Neural progenitor cell (in vitro differentiated cells): ENCODE measurements at regions not wholly inside any gene's neighbourhood (a gene's known extent, or its start where the extent isn't known, plus 50 kb on each side); places are given as distances from the start of the nearest gene placed in this dataset.

Source experiments
- DNase-seq: peaks from one replicate; pipeline ENCODE4 v3.0.0-alpha.2; 2016; ENCODE audit warnings: low spot score
- H2AFZ ChIP-seq: fragments of 200-600 bp; sonication (generic); replicated peaks from 2 replicates; pipeline ENCODE4 v1.6.1; 2016; ENCODE audit warnings: antibody characterized with exemption
- H3F3A ChIP-seq: fragments of 200-600 bp; sonication (generic); 2 replicates; pipeline ENCODE4 v1.6.1; 2016; ENCODE audit warnings: antibody characterized with exemption, low read depth
- H3K27ac ChIP-seq: fragments of 200-600 bp; sonication (generic); 2 replicates; pipeline ENCODE4 v1.5.1; 2016; ENCODE audit warnings: mild to moderate bottlenecking
- H3K27me3 ChIP-seq: fragments of 200-600 bp; sonication (generic); 2 replicates; pipeline ENCODE4 v1.6.1; 2016; ENCODE audit warnings: mild to moderate bottlenecking, moderate library complexity
- H3K36me3 ChIP-seq: fragments of 200-600 bp; sonication (generic); 2 replicates; pipeline ENCODE4 v1.5.1; 2016
- H3K4me1 ChIP-seq: fragments of 200-600 bp; sonication (generic); 2 replicates; pipeline ENCODE4 v1.6.1; 2016; ENCODE audit warnings: mixed run types
- H3K4me2 ChIP-seq: fragments of 200-600 bp; sonication (generic); 2 replicates; pipeline ENCODE4 v1.6.1; 2016
- H3K4me3 ChIP-seq: fragments of 200-600 bp; sonication (generic); 2 replicates; pipeline ENCODE4 v1.5.1; 2016
- H3K79me2 ChIP-seq: fragments of 200-600 bp; sonication (generic); 2 replicates; pipeline ENCODE4 v1.6.1; 2016; ENCODE audit warnings: low read depth
- H3K9ac ChIP-seq: fragments of 200-600 bp; sonication (generic); 2 replicates; pipeline ENCODE4 v1.6.1; 2016
- H3K9me3 ChIP-seq: fragments of 200-600 bp; sonication (generic); 2 replicates; pipeline ENCODE4 v1.5.1; 2016; ENCODE audit warnings: low read depth
- H4K20me1 ChIP-seq: fragments of 200-600 bp; sonication (generic); 2 replicates; pipeline ENCODE4 v1.6.1; 2016; ENCODE audit warnings: low read depth
- H3K27ac Mint-ChIP-seq: 3 replicates; pipeline ENCODE4 v1.8.0; 2021; ENCODE audit warnings: mixed read lengths
- H3K27me3 Mint-ChIP-seq: 2 replicates; pipeline ENCODE4 v1.8.0; 2022; ENCODE audit warnings: low read depth, mild to moderate bottlenecking, inconsistent platforms, moderate library complexity, mixed read lengths; ENCODE audit not compliant: insufficient read depth
- H3K36me3 Mint-ChIP-seq: 3 replicates; pipeline ENCODE4 v1.8.0; 2021; ENCODE audit warnings: mixed read lengths
- H3K4me1 Mint-ChIP-seq: 3 replicates; pipeline ENCODE4 v1.8.0; 2021; ENCODE audit warnings: mixed read lengths
- H3K4me3 Mint-ChIP-seq: 3 replicates; pipeline ENCODE4 v1.8.0; 2021; ENCODE audit warnings: mild to moderate bottlenecking, moderate library complexity, mixed read lengths
- H3K9me3 Mint-ChIP-seq: 3 replicates; pipeline ENCODE4 v1.8.0; 2020; ENCODE audit warnings: mixed read lengths
- EZH2 ChIP-seq: fragments of 200-600 bp; sonication (generic); IDR thresholded peaks from 2 replicates; pipeline ENCODE4 v1.6.1; 2017; ENCODE audit warnings: antibody characterized with exemption, mild to moderate bottlenecking, moderate library complexity
- EZH2phosphoT487 ChIP-seq: fragments of 200-600 bp; sonication (generic); IDR thresholded peaks from 2 replicates; pipeline ENCODE4 v1.6.1; 2017; ENCODE audit warnings: antibody characterized with exemption
- TF ChIP-seq, protein P1 (sequence below): fragments of 200-600 bp; sonication (generic); IDR thresholded peaks from 2 replicates; pipeline ENCODE4 v1.5.1; 2017; ENCODE audit warnings: antibody characterized with exemption, mild to moderate bottlenecking

DNA sequence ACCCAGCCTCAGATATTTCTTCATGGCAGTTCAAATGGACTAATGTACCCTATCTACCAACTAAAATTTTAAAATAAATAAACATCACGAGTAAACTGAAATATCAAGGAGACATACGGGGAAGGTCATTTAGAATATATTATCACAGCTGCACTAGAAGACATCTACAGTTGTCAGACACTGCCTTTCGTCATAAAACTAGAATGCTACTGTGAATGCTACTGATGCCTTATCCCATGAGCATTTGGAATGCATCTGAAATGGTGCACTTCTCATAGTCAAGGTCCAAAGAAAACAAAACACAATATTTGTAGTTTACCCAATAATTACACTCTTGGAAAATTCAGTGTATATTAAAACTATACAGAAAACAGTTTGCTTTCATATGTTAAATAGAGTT, 165.2 kb downstream of the MREG start:
- TF ChIP-seq EZH2 (no peak), EZH2phosphoT487 (no peak)
- TF ChIP-seq, protein P1, sequence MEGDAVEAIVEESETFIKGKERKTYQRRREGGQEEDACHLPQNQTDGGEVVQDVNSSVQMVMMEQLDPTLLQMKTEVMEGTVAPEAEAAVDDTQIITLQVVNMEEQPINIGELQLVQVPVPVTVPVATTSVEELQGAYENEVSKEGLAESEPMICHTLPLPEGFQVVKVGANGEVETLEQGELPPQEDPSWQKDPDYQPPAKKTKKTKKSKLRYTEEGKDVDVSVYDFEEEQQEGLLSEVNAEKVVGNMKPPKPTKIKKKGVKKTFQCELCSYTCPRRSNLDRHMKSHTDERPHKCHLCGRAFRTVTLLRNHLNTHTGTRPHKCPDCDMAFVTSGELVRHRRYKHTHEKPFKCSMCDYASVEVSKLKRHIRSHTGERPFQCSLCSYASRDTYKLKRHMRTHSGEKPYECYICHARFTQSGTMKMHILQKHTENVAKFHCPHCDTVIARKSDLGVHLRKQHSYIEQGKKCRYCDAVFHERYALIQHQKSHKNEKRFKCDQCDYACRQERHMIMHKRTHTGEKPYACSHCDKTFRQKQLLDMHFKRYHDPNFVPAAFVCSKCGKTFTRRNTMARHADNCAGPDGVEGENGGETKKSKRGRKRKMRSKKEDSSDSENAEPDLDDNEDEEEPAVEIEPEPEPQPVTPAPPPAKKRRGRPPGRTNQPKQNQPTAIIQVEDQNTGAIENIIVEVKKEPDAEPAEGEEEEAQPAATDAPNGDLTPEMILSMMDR = no peak
- Histone ChIP-seq H4K20me1 (no peaks in the 10 kb centered on the region), H3K4me1 (peaks cover 6% of the 10 kb centered on the region), H3K4me3 (no peak overlapping the region), H3K36me3 (no peaks in the 10 kb centered on the region), H3K4me2 (no peak overlapping the region), H3K9ac (no peak overlapping the region), H3K79me2 (no peaks in the 10 kb centered on the region), H2AFZ (no peak overlapping the region), H3K27me3 (no peaks in the 10 kb centered on the region), H3K9me3 (no peaks in the 10 kb centered on the region), H3K27ac (no peak overlapping the region), H3F3A (no peaks in the 10 kb centered on the region)
- no peak overlapping the region for H3K4me3 Mint-ChIP-seq
- no peak for DNase-seq
- no peaks in the 10 kb centered on the region for H3K36me3 Mint-ChIP-seq
- H3K9me3 Mint-ChIP-seq = no peaks in the 10 kb centered on the region
- no peaks in the 10 kb centered on the region for H3K4me1 Mint-ChIP-seq
- no peak overlapping the region for H3K27ac Mint-ChIP-seq
- peaks cover 3% of the 10 kb centered on the region for H3K27me3 Mint-ChIP-seq

DNA sequence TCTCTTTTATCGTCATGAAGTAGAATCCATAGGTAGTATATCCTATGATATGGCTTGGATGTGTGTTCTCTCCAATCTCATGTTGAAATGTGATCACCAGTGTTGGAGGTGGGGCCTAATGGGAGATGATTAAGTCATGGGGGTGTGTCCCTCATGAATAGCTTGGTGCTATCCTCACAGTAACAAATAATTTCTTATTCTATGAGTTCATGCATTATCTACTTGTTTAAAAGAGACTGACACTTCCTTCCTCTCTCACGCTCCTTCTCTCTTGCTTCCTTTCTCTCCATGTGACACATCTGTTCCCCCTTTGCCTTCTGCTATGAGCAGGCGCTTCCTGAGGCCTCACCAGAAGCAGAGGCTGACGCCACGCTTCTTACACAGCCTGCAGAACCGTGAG, 165.6 kb downstream of the MREG start:
- Histone ChIP-seq H3K27ac (no peak overlapping the region), H3K79me2 (no peaks in the 10 kb centered on the region), H3K9me3 (no peaks in the 10 kb centered on the region), H3K4me3 (no peak overlapping the region), H3K27me3 (no peaks in the 10 kb centered on the region), H3K36me3 (no peaks in the 10 kb centered on the region), H3F3A (no peaks in the 10 kb centered on the region), H3K4me1 (peaks cover 6% of the 10 kb centered on the region), H4K20me1 (no peaks in the 10 kb centered on the region), H3K4me2 (no peak overlapping the region), H2AFZ (no peak overlapping the region), H3K9ac (no peak overlapping the region)
- Mint-ChIP-seq H3K4me3 (no peak overlapping the region), H3K9me3 (no peaks in the 10 kb centered on the region), H3K36me3 (no peaks in the 10 kb centered on the region), H3K27ac (no peak overlapping the region), H3K4me1 (no peaks in the 10 kb centered on the region), H3K27me3 (peaks cover 3% of the 10 kb centered on the region)
- TF ChIP-seq, protein P1 = no peak
- no peak for TF ChIP-seq EZH2phosphoT487
- no peak for TF ChIP-seq EZH2
- no peak for DNase-seq

DNA sequence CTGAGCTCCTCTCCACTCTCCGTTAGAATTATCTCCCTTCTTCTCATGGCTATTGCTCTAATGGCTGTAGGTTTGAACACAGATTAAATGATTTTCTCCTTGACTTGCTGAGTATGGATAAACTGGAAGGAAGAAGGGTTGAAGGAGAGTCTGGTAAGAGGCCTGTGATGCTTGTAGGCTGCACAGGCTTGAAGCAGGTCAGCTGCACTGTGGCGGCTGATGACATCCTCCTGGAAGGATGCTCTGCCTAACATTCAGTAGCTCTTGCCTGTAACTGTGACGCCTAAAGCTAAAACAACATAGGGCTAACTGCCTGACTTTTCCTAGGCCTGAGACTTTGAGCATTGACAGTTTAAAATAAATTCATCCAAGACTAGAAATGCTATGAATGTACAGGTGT, 166.3 kb downstream of the MREG start:
- H3K9me3 Mint-ChIP-seq = no peaks in the 10 kb centered on the region
- H3K27me3 Mint-ChIP-seq = peaks cover 3% of the 10 kb centered on the region
- H3F3A ChIP-seq = no peaks in the 10 kb centered on the region
- H3K9me3 ChIP-seq = no peaks in the 10 kb centered on the region
- H3K36me3 ChIP-seq = no peaks in the 10 kb centered on the region
- H4K20me1 ChIP-seq = no peaks in the 10 kb centered on the region
- no peaks in the 10 kb centered on the region for H3K36me3 Mint-ChIP-seq
- H3K4me1 ChIP-seq = peaks cover 6% of the 10 kb centered on the region
- no peak overlapping the region for H3K4me2 ChIP-seq
- no peak overlapping the region for H3K4me3 Mint-ChIP-seq
- H3K27ac Mint-ChIP-seq = no peak overlapping the region
- DNase-seq = no peak
- TF ChIP-seq, protein P1 = no peak
- no peak overlapping the region for H3K9ac ChIP-seq
- H3K27ac ChIP-seq = no peak overlapping the region
- no peaks in the 10 kb centered on the region for H3K27me3 ChIP-seq
- no peaks in the 10 kb centered on the region for H3K79me2 ChIP-seq
- H2AFZ ChIP-seq = no peak overlapping the region
- no peak overlapping the region for H3K4me3 ChIP-seq
- no peaks in the 10 kb centered on the region for H3K4me1 Mint-ChIP-seq
